ENCODE measurements at regions not wholly inside any gene's neighbourhood (a gene's known extent, or its start where the extent isn't known, plus 50 kb on each side); places are given as distances from the start of the nearest gene placed in this dataset.

GRCh38 chr9:106596984-106597383 is 266.0 kb upstream of the ZNF462 start:
- TF ChIP-seq, protein P1, sequence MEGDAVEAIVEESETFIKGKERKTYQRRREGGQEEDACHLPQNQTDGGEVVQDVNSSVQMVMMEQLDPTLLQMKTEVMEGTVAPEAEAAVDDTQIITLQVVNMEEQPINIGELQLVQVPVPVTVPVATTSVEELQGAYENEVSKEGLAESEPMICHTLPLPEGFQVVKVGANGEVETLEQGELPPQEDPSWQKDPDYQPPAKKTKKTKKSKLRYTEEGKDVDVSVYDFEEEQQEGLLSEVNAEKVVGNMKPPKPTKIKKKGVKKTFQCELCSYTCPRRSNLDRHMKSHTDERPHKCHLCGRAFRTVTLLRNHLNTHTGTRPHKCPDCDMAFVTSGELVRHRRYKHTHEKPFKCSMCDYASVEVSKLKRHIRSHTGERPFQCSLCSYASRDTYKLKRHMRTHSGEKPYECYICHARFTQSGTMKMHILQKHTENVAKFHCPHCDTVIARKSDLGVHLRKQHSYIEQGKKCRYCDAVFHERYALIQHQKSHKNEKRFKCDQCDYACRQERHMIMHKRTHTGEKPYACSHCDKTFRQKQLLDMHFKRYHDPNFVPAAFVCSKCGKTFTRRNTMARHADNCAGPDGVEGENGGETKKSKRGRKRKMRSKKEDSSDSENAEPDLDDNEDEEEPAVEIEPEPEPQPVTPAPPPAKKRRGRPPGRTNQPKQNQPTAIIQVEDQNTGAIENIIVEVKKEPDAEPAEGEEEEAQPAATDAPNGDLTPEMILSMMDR (IDR thresholded peaks at IDR 0.05; ENCODE audit: insufficient read depth, missing control alignments): no peak
- FAIRE-seq (no peak), DNase-seq (ENCODE audit: insufficient read length, low spot score) (no peak)

DNA sequence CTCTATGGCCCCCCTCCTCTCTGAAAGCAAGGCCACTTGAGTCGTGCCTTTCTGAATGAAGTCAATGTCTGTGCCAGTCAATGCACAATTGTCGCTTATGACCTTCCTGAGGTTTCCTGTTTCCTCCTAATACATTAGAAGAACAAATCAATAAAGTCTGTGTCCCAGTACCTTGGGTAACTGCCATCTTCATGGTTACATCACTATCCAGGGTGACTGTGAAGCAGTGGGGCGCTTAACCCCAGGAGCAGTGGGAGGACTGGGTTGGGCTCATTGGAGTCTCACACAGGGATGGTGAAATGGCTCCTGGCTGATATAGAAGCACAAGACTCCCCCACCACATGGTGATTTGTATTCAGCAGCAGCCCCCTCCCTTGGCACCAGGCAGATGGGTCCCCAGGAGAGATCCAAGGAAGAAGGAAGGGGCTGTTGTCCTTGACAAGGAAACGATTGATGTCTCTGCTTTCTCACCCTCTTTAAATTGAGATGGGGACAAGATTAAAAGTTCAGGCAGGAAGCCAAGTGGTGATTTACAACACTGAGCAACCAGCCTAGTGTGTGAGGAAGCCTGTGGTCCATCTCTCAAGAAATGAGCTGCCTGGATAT is 261.9 kb upstream of the ZNF462 start:
- no peak for DNase-seq (ENCODE audit: insufficient read length, low spot score)
- TF ChIP-seq, protein P1 (IDR thresholded peaks at IDR 0.05; ENCODE audit: insufficient read depth, missing control alignments): no peak
- no peak for FAIRE-seq

GRCh38 chr9:106602344-106602743 is 260.6 kb upstream of the ZNF462 start:
- FAIRE-seq: no peak
- TF ChIP-seq, protein P1 (IDR thresholded peaks at IDR 0.05; ENCODE audit: insufficient read depth, missing control alignments): no peak
- DNase-seq (ENCODE audit: insufficient read length, low spot score): no peak

GRCh38 chr9:106613250-106613737 is 249.7 kb upstream of the ZNF462 start:
- no peak for FAIRE-seq
- TF ChIP-seq, protein P1 (IDR thresholded peaks at IDR 0.05; ENCODE audit: insufficient read depth, missing control alignments): no peak
- no peak for DNase-seq (ENCODE audit: insufficient read length, low spot score)

DNA sequence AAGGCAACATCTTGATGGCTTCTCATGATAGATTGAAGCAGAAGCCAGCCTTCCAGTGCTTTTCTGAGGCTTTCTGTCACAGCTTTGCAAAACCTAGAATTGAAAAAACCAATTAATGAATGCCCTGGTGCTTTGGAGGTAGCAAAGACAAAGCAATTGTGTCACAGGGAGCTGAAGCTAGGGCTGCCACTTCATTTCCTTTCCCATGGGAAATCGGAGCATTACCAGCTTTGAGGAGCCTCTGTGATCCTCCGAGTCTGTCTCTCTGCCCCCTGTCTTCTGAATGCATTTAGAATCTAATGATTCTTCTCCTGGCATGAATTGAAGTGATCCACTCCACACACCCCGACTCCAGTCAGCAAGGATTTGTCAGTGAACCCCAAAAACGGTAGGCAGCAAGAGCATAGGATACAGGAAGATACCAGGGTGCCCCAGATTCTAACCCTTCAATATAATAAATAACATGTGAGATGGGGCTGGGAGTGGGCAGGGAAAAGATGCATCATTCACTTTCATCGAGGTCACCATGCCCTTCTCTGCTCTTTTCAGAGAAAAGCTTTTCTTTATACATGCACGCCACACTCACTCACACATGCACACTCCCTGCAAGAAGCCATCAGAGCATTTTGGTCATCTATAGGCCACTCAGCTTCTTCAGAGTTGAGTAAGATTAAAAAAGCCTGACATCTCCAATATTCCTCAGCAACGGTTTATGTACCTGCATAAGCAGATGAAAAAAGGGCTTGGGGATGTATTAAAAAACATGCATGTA is 247.7 kb upstream of the ZNF462 start:
- DNase-seq (ENCODE audit: insufficient read length, low spot score): no peak
- no peak for FAIRE-seq
- TF ChIP-seq, protein P1 (IDR thresholded peaks at IDR 0.05; ENCODE audit: insufficient read depth, missing control alignments): no peak

- FAIRE-seq (no peak), DNase-seq (ENCODE audit: insufficient read length, low spot score) (no peak)
- TF ChIP-seq, protein P1 (IDR thresholded peaks at IDR 0.05; ENCODE audit: insufficient read depth, missing control alignments): no peak
Observed at GRCh38 chr9:106616026-106616425, 246.9 kb upstream of the ZNF462 start.

DNA sequence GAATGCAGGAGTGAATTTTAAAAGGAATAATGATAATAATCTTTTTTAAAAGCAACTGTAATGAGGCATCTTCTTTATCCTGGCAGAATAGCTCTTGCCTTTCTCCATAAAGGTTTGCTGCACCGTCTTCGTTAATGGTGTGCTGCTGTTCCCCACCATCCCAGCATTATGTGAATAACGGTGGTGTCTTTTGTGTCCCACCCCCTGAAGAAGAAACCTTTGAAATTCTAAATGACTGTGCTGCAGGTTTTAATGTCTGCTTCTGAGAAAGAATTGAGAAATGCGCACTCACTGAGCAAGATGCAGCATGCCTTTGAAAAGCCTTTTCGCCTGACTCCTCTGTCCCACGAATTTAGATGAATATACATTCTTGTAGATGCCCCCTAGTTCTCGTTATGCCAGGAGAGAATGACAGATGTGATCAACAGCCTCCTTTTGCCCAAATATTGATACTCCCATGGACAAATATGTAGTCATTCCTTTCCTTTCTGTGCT is 246.1 kb upstream of the ZNF462 start:
- FAIRE-seq: no peak
- TF ChIP-seq, protein P1 (IDR thresholded peaks at IDR 0.05; ENCODE audit: insufficient read depth, missing control alignments): no peak
- DNase-seq (ENCODE audit: insufficient read length, low spot score): no peak
